Panc1 (cell line): ENCODE measurements at regions not wholly inside any gene's neighbourhood (a gene's known extent, or its start where the extent isn't known, plus 50 kb on each side); places are given as distances from the start of the nearest gene placed in this dataset.

Source experiments
- ATAC-seq: fragments of 200-7000 bp; cut with Tn5 transposase; 2 replicates; pipeline ENCODE4 v1.9.1; 2020; ENCODE audit warnings: mild to moderate bottlenecking, moderate library complexity
- BruUV-seq: library from RNA; stranded (reverse); fragments of 400-500 nt; replicated peaks from 2 replicates; lab custom pipeline; 2021; lab: Mats Ljungman, UMichigan
- CTCF ChIA-PET: fragments of 300-600 bp; sonication (Branson Sonifier 250); formaldehyde crosslinking; loops from one replicate; lab custom pipeline; 2022; ENCODE audit warnings: antibody characterized with exemption; lab: Charles Lee
- POLR2A ChIA-PET: fragments of 300-600 bp; sonication (Branson Sonifier 250); formaldehyde crosslinking; loops from one replicate; lab custom pipeline; 2022; ENCODE audit warnings: antibody characterized with exemption; lab: Charles Lee
- DNase-seq: peaks from one replicate; pipeline ENCODE4 v3.0.0-alpha.2; 2010; ENCODE audit warnings: low read depth, low spot score
- H3K27ac ChIP-seq: 2 replicates; pipeline ENCODE4 v1.5.1; 2011; ENCODE audit warnings: mild to moderate bottlenecking, low read length, inconsistent platforms
- H3K27me3 ChIP-seq: fragments of 200-500 bp; sonication (Bioruptor generic); 2 replicates; pipeline ENCODE4 v1.6.0; 2014; ENCODE audit warnings: low read length, inconsistent platforms; ENCODE audit not compliant: control insufficient read depth, insufficient read depth
- H3K36me3 ChIP-seq: fragments of 200-500 bp; sonication (Bioruptor generic); 2 replicates; pipeline ENCODE4 v1.5.1; 2014; ENCODE audit warnings: inconsistent platforms, mild to moderate bottlenecking, low read length, moderate library complexity; ENCODE audit not compliant: control insufficient read depth, insufficient read depth
- H3K4me1 ChIP-seq: 2 replicates; pipeline ENCODE4 v1.5.1; 2011; ENCODE audit warnings: inconsistent platforms, mild to moderate bottlenecking, low read length, moderate library complexity; ENCODE audit not compliant: control insufficient read depth, insufficient read depth
- H3K4me3 ChIP-seq, 2 experiments: 2 replicates each; pipeline ENCODE4 v1.5.1; 2011 to 2012; ENCODE audit warnings: low read depth in 2 of 2, low read length in 2 of 2, mild to moderate bottlenecking in 2 of 2, inconsistent platforms in 1 of 2, moderate library complexity in 1 of 2
- H3K9me3 ChIP-seq: fragments of 200-500 bp; sonication (Bioruptor generic); 2 replicates; pipeline ENCODE4 v1.5.1; 2014; ENCODE audit warnings: low read depth, mild to moderate bottlenecking, inconsistent platforms, low read length, moderate library complexity; ENCODE audit not compliant: control insufficient read depth, insufficient read depth
- POLR2AphosphoS5 ChIP-seq: IDR thresholded peaks from 2 replicates; pipeline ENCODE4 v1.6.1; 2012; ENCODE audit warnings: mild to moderate bottlenecking, low read depth, low read length, moderate library complexity
- SIN3A ChIP-seq: IDR thresholded peaks from 2 replicates; pipeline ENCODE4 v1.6.1; 2012; ENCODE audit warnings: low read depth, mild to moderate bottlenecking, low read length, moderate library complexity, borderline replicate concordance; ENCODE audit not compliant: insufficient read depth
- TCF7L2 ChIP-seq: IDR thresholded peaks from 2 replicates; pipeline ENCODE4 v1.6.1; 2011; ENCODE audit warnings: mild to moderate bottlenecking, low read depth, low read length, inconsistent platforms
- in situ Hi-C: cut with HindIII; loops from 2 replicates; pipeline ENCODE4 v1.10.0; 2016; ENCODE audit warnings: low sequenced_read_pairs, low pct_unique_long_range_greater_than_20kb
- intact Hi-C: fragments of 100-400 bp; cut with micrococcal nuclease; formaldehyde crosslinking; loops from one replicate; pipeline ENCODE4 v1.10.0; 2022; ENCODE audit not compliant: unreplicated experiment
- TF ChIP-seq, protein P1 (sequence below), 2 experiments: IDR thresholded peaks; 2 replicates each; pipeline ENCODE4 v1.6.1; 2011 to 2012; ENCODE audit warnings: low read depth in 2 of 2, control low read depth in 1 of 2, low read length in 1 of 2, mild to moderate bottlenecking in 1 of 2, moderate library complexity in 1 of 2; ENCODE audit not compliant: insufficient read depth in 1 of 2
- TF ChIP-seq, protein P2 (sequence below): fragments of 450-650 bp; IDR thresholded peaks from 2 replicates; pipeline ENCODE4 v1.5.1; 2017; ENCODE audit warnings: mild to moderate bottlenecking

DNA sequence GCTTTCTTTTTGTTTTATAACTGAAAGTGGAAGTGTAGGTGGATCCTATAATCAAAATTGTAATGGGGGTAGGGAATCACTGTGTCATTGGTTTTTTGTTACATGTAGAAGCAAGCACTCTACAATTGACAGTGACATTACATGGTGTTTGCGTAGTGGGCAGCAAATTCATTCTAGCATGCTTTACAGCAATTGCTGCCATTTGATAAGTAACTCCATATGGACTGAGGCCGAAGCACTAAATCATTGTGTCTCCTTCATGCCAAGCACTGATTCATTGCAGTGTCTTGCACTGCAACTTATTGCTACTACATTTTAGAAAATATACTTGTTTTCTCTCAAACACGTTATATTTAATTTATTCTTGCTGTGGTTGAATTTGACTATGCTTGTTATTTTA, 933.9 kb downstream of the NSUN3 start:
- no peak for TF ChIP-seq POLR2AphosphoS5
- no peak for TF ChIP-seq SIN3A
- TF ChIP-seq, protein P1, sequence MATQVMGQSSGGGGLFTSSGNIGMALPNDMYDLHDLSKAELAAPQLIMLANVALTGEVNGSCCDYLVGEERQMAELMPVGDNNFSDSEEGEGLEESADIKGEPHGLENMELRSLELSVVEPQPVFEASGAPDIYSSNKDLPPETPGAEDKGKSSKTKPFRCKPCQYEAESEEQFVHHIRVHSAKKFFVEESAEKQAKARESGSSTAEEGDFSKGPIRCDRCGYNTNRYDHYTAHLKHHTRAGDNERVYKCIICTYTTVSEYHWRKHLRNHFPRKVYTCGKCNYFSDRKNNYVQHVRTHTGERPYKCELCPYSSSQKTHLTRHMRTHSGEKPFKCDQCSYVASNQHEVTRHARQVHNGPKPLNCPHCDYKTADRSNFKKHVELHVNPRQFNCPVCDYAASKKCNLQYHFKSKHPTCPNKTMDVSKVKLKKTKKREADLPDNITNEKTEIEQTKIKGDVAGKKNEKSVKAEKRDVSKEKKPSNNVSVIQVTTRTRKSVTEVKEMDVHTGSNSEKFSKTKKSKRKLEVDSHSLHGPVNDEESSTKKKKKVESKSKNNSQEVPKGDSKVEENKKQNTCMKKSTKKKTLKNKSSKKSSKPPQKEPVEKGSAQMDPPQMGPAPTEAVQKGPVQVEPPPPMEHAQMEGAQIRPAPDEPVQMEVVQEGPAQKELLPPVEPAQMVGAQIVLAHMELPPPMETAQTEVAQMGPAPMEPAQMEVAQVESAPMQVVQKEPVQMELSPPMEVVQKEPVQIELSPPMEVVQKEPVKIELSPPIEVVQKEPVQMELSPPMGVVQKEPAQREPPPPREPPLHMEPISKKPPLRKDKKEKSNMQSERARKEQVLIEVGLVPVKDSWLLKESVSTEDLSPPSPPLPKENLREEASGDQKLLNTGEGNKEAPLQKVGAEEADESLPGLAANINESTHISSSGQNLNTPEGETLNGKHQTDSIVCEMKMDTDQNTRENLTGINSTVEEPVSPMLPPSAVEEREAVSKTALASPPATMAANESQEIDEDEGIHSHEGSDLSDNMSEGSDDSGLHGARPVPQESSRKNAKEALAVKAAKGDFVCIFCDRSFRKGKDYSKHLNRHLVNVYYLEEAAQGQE (IDR thresholded peaks at IDR 0.05; ENCODE audit: insufficient read depth in 1 of 2, low read depth in 2 of 2, low read length in 1 of 2): no peak
- DNase-seq (no peak), ATAC-seq (no peak)
- BruUV-seq: no TSS peak
- in situ Hi-C loops: no loop called here
- ChIA-PET CTCF (no interaction called here), POLR2A (no interaction called here)
- intact Hi-C loops: no loop called here
- no peaks in the 10 kb centered on the region for H3K4me1 ChIP-seq
- no peaks in the 10 kb centered on the region for H3K9me3 ChIP-seq
- no peaks in the 10 kb centered on the region for H3K36me3 ChIP-seq
- H3K27me3 ChIP-seq: no peaks in the 10 kb centered on the region
- H3K4me3 ChIP-seq: no peak overlapping the region
- no peak overlapping the region for H3K27ac ChIP-seq

DNA sequence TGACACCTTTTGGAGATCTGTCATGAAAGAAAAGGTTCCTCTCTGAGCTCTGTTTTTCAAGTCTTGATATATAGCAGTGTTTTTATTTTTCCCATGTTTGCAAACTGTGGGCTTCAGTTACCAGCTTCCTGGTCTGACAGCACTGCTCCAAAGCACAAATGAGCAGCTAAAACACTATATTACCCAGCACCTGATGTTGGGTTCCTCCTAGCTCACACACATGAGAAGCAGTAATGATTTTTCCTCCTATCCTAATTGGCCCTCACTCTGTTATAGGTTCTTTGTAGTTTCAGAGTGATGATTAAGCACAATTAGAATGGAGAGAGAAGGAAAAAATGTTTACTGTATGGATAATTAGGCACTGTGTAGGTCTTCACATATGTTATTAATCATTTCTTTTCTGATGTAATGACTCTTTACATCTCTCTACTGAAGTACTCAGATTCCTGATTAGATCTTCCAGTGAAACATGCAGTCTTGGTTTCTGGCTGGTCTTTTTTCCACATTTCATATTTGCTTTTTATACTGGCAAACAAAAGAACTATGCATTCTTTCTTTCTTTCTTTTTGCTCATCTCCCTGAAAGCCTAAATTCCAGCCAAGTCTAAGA, 939.7 kb downstream of the NSUN3 start:
- H3K4me1 ChIP-seq: no peaks in the 10 kb centered on the region
- DNase-seq: no peak
- TF ChIP-seq SIN3A: no peak
- TF ChIP-seq TCF7L2: no peak
- no peak for TF ChIP-seq POLR2AphosphoS5
- TF ChIP-seq, protein P2, sequence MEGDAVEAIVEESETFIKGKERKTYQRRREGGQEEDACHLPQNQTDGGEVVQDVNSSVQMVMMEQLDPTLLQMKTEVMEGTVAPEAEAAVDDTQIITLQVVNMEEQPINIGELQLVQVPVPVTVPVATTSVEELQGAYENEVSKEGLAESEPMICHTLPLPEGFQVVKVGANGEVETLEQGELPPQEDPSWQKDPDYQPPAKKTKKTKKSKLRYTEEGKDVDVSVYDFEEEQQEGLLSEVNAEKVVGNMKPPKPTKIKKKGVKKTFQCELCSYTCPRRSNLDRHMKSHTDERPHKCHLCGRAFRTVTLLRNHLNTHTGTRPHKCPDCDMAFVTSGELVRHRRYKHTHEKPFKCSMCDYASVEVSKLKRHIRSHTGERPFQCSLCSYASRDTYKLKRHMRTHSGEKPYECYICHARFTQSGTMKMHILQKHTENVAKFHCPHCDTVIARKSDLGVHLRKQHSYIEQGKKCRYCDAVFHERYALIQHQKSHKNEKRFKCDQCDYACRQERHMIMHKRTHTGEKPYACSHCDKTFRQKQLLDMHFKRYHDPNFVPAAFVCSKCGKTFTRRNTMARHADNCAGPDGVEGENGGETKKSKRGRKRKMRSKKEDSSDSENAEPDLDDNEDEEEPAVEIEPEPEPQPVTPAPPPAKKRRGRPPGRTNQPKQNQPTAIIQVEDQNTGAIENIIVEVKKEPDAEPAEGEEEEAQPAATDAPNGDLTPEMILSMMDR: no peak
- TF ChIP-seq, protein P1 (IDR thresholded peaks at IDR 0.05; ENCODE audit: insufficient read depth in 1 of 2, low read depth in 2 of 2, low read length in 1 of 2): no peak
- in situ Hi-C loops: no loop called here
- CTCF ChIA-PET: no interaction called here
- H3K9me3 ChIP-seq: no peaks in the 10 kb centered on the region; the same call in 1 of the 2 replicates
- no peak overlapping the region for H3K27ac ChIP-seq
- POLR2A ChIA-PET: no interaction called here
- H3K36me3 ChIP-seq: no peaks in the 10 kb centered on the region
- ATAC-seq: no peak
- no peak overlapping the region for H3K4me3 ChIP-seq
- no peaks in the 10 kb centered on the region for H3K27me3 ChIP-seq
- BruUV-seq: no TSS peak
- intact Hi-C loops: no loop called here
